Dendritic cell treated with granulocyte-macrophage colony-stimulating factor and Interleukin-4, amounts not matched to agents 40 ng/mL and 50 ng/mL, for 4 days (primary cell): ENCODE measurements at regions not wholly inside any gene's neighbourhood (a gene's known extent, or its start where the extent isn't known, plus 50 kb on each side); places are given as distances from the start of the nearest gene placed in this dataset.
"Not testable (repeated sequence)": the region's sequence is repeated elsewhere in the genome, so short reads cannot be mapped to it uniquely, and the experiment has no call there.

ENCODE experiments used
- H3K27ac Mint-ChIP-seq: one replicate; pipeline ENCODE4 v1.8.0; 2022; ENCODE audit warnings: mild to moderate bottlenecking, mixed read lengths
- H3K27me3 Mint-ChIP-seq: one replicate; pipeline ENCODE4 v1.8.0; 2022; ENCODE audit warnings: mild to moderate bottlenecking, mixed read lengths
- H3K36me3 Mint-ChIP-seq: one replicate; pipeline ENCODE4 v1.8.0; 2022; ENCODE audit warnings: low read depth, mixed read lengths
- H3K4me1 Mint-ChIP-seq: one replicate; pipeline ENCODE4 v1.8.0; 2022; ENCODE audit warnings: low read depth, mixed read lengths
- H3K4me3 Mint-ChIP-seq: one replicate; pipeline ENCODE4 v1.8.0; 2022; ENCODE audit warnings: mild to moderate bottlenecking, moderate library complexity, mixed read lengths
- H3K9me3 Mint-ChIP-seq: one replicate; pipeline ENCODE4 v1.8.0; 2022; ENCODE audit warnings: mixed read lengths
- intact Hi-C: fragments of 100-400 bp; cut with micrococcal nuclease; formaldehyde crosslinking; loops from one replicate; pipeline ENCODE4 v1.15.0; 2022

- intact Hi-C loops = no loop called here
- H3K27me3 Mint-ChIP-seq = no peaks in the 10 kb centered on the region
- H3K4me1 Mint-ChIP-seq = no peaks in the 10 kb centered on the region
- H3K27ac Mint-ChIP-seq = no peak overlapping the region
- H3K9me3 Mint-ChIP-seq = peaks cover 12% of the 10 kb centered on the region
- no peak overlapping the region for H3K4me3 Mint-ChIP-seq
- no peaks in the 10 kb centered on the region for H3K36me3 Mint-ChIP-seq
These were observed 767.4 kb downstream of the TDRD15 start for GRCh38 chr2:21891191-21891590.

GRCh38 chr2:21892140-21892539 is 768.4 kb downstream of the TDRD15 start:
- Mint-ChIP-seq H3K36me3 (no peaks in the 10 kb centered on the region), H3K9me3 (peaks cover 2% of the 10 kb centered on the region), H3K4me3 (no peak overlapping the region), H3K4me1 (no peaks in the 10 kb centered on the region), H3K27ac (no peak overlapping the region), H3K27me3 (no peaks in the 10 kb centered on the region)
- intact Hi-C loops = no loop called here

GRCh38 chr2:21895200-21895599 is 771.4 kb downstream of the TDRD15 start:
- Mint-ChIP-seq H3K27ac (no peak overlapping the region), H3K9me3 (peaks cover 8% of the 10 kb centered on the region), H3K4me3 (no peak overlapping the region), H3K36me3 (no peaks in the 10 kb centered on the region), H3K4me1 (no peaks in the 10 kb centered on the region), H3K27me3 (no peaks in the 10 kb centered on the region)
- intact Hi-C loops = no loop called here

GRCh38 chr2:21908712-21909380 is 785.1 kb downstream of the TDRD15 start:
- H3K27me3 Mint-ChIP-seq, H3K36me3 Mint-ChIP-seq, H3K27ac Mint-ChIP-seq, H3K4me3 Mint-ChIP-seq, intact Hi-C loops, H3K4me1 Mint-ChIP-seq: not testable (repeated sequence)
- H3K9me3 Mint-ChIP-seq = peaks cover 42% of the 10 kb centered on the region

- Mint-ChIP-seq H3K27me3 (no peaks in the 10 kb centered on the region), H3K4me1 (no peaks in the 10 kb centered on the region), H3K36me3 (no peaks in the 10 kb centered on the region), H3K9me3 (peaks cover 42% of the 10 kb centered on the region), H3K27ac (no peak overlapping the region), H3K4me3 (no peak overlapping the region)
- intact Hi-C loops = no loop called here
These were observed 787.2 kb downstream of the TDRD15 start for GRCh38 chr2:21910832-21911507.

GRCh38 chr2:21912405-21912804 is 788.6 kb downstream of the TDRD15 start:
- H3K36me3 Mint-ChIP-seq = no peaks in the 10 kb centered on the region
- peaks cover 36% of the 10 kb centered on the region for H3K9me3 Mint-ChIP-seq
- no peak overlapping the region for H3K4me3 Mint-ChIP-seq
- intact Hi-C loops = no loop called here
- H3K27me3 Mint-ChIP-seq = no peaks in the 10 kb centered on the region
- H3K27ac Mint-ChIP-seq = no peak overlapping the region
- H3K4me1 Mint-ChIP-seq = no peaks in the 10 kb centered on the region

GRCh38 chr2:21915201-21915600 is 791.4 kb downstream of the TDRD15 start:
- H3K4me3 Mint-ChIP-seq = no peak overlapping the region
- no peaks in the 10 kb centered on the region for H3K36me3 Mint-ChIP-seq
- H3K27ac Mint-ChIP-seq = no peak overlapping the region
- no peaks in the 10 kb centered on the region for H3K27me3 Mint-ChIP-seq
- intact Hi-C loops = no loop called here
- peaks cover 28% of the 10 kb centered on the region for H3K9me3 Mint-ChIP-seq
- no peaks in the 10 kb centered on the region for H3K4me1 Mint-ChIP-seq

- H3K27me3 Mint-ChIP-seq = no peaks in the 10 kb centered on the region
- H3K9me3 Mint-ChIP-seq = peaks cover 12% of the 10 kb centered on the region
- intact Hi-C loops = no loop called here
- H3K4me1 Mint-ChIP-seq = no peaks in the 10 kb centered on the region
- H3K27ac Mint-ChIP-seq = no peak overlapping the region
- H3K4me3 Mint-ChIP-seq = no peak overlapping the region
- no peaks in the 10 kb centered on the region for H3K36me3 Mint-ChIP-seq
These were observed 793.3 kb downstream of the TDRD15 start for GRCh38 chr2:21916934-21917522.

GRCh38 chr2:21920721-21921120 is 797.0 kb downstream of the TDRD15 start:
- Mint-ChIP-seq H3K9me3 (peaks cover 22% of the 10 kb centered on the region), H3K27ac (no peak overlapping the region), H3K4me1 (no peaks in the 10 kb centered on the region), H3K36me3 (no peaks in the 10 kb centered on the region), H3K27me3 (no peaks in the 10 kb centered on the region), H3K4me3 (no peak overlapping the region)
- intact Hi-C loops = no loop called here

- intact Hi-C loops = no loop called here
- Mint-ChIP-seq H3K36me3 (no peaks in the 10 kb centered on the region), H3K9me3 (peaks cover 37% of the 10 kb centered on the region), H3K4me3 (no peak overlapping the region), H3K4me1 (no peaks in the 10 kb centered on the region), H3K27ac (no peak overlapping the region), H3K27me3 (no peaks in the 10 kb centered on the region)
These were observed 801.0 kb downstream of the TDRD15 start for GRCh38 chr2:21924640-21925285.

GRCh38 chr2:21928292-21928691 is 804.5 kb downstream of the TDRD15 start:
- H3K27ac Mint-ChIP-seq = no peak overlapping the region
- H3K4me3 Mint-ChIP-seq = no peak overlapping the region
- H3K4me1 Mint-ChIP-seq = no peaks in the 10 kb centered on the region
- H3K36me3 Mint-ChIP-seq = no peaks in the 10 kb centered on the region
- peaks cover 35% of the 10 kb centered on the region for H3K9me3 Mint-ChIP-seq
- intact Hi-C loops = no loop called here
- H3K27me3 Mint-ChIP-seq = no peaks in the 10 kb centered on the region

- H3K9me3 Mint-ChIP-seq = peaks cover 27% of the 10 kb centered on the region
- no peak overlapping the region for H3K27ac Mint-ChIP-seq
- no peaks in the 10 kb centered on the region for H3K27me3 Mint-ChIP-seq
- intact Hi-C loops = no loop called here
- H3K4me1 Mint-ChIP-seq = no peaks in the 10 kb centered on the region
- H3K36me3 Mint-ChIP-seq = no peaks in the 10 kb centered on the region
- no peak overlapping the region for H3K4me3 Mint-ChIP-seq
These were observed 806.5 kb downstream of the TDRD15 start for GRCh38 chr2:21930226-21930625.

GRCh38 chr2:21939967-21940366 is 816.2 kb downstream of the TDRD15 start:
- H3K27me3 Mint-ChIP-seq = no peaks in the 10 kb centered on the region
- H3K9me3 Mint-ChIP-seq = peaks cover 17% of the 10 kb centered on the region
- no peak overlapping the region for H3K27ac Mint-ChIP-seq
- intact Hi-C loops = no loop called here
- no peaks in the 10 kb centered on the region for H3K36me3 Mint-ChIP-seq
- H3K4me3 Mint-ChIP-seq = no peak overlapping the region
- H3K4me1 Mint-ChIP-seq = no peaks in the 10 kb centered on the region

GRCh38 chr2:21944536-21944935 is 820.8 kb downstream of the TDRD15 start:
- Mint-ChIP-seq H3K36me3 (no peaks in the 10 kb centered on the region), H3K9me3 (peaks cover 31% of the 10 kb centered on the region), H3K27ac (no peak overlapping the region), H3K4me1 (no peaks in the 10 kb centered on the region), H3K27me3 (no peaks in the 10 kb centered on the region), H3K4me3 (no peak overlapping the region)
- intact Hi-C loops = no loop called here
